Fibroblast of lung (primary cell): ENCODE measurements at regions not wholly inside any gene's neighbourhood (a gene's known extent, or its start where the extent isn't known, plus 50 kb on each side); places are given as distances from the start of the nearest gene placed in this dataset.
A peak's percentile ranks its signal among the peaks of the same experiment; 100 is the strongest.

ENCODE experiments used
- DNase-seq, 2 donors: peaks; one replicate each; pipeline versions ENCODE4 v3.0.0 to v3.0.0-alpha.2; 2010; ENCODE audit warnings: low read depth in 2 of 2
- H2AFZ ChIP-seq: 2 replicates; pipeline ENCODE4 v1.5.1; 2012; ENCODE audit warnings: low read length, control low read depth, inconsistent platforms
- H3K27ac ChIP-seq: 2 replicates; pipeline ENCODE4 v1.5.1; 2011; ENCODE audit warnings: low read length, control low read depth; ENCODE audit not compliant: insufficient read depth
- H3K27me3 ChIP-seq: 2 replicates; pipeline ENCODE4 v1.5.1; 2011; ENCODE audit warnings: mild to moderate bottlenecking, low read length; ENCODE audit not compliant: control insufficient read depth, insufficient read depth
- H3K36me3 ChIP-seq: 2 replicates; pipeline ENCODE4 v1.5.1; 2011; ENCODE audit warnings: low read length; ENCODE audit not compliant: control insufficient read depth, insufficient read depth
- H3K4me1 ChIP-seq: 2 replicates; pipeline ENCODE4 v1.5.1; 2011; ENCODE audit warnings: low read length; ENCODE audit not compliant: control insufficient read depth, insufficient read depth; ENCODE audit errors: extremely low read depth
- H3K4me2 ChIP-seq: 2 replicates; pipeline ENCODE4 v1.5.1; 2011; ENCODE audit warnings: low read length, control low read depth; ENCODE audit not compliant: insufficient read depth; ENCODE audit errors: extremely low read depth
- H3K4me3 ChIP-seq, 4 experiments: fragments of 200-600 bp in 1 of 4; sonication (generic) in 1 of 4; replicated peaks in 1 of 4; 2 replicates each; pipeline ENCODE4 v1.5.1; 2011 to 2016; ENCODE audit warnings: low read length in 4 of 4, low read depth in 3 of 4, mild to moderate bottlenecking in 3 of 4, control low read depth in 2 of 4, inconsistent platforms in 1 of 4, mixed read lengths in 1 of 4; ENCODE audit not compliant: insufficient read depth in 1 of 4; ENCODE audit errors: control extremely low read depth in 1 of 4
- H3K79me2 ChIP-seq: 2 replicates; pipeline ENCODE4 v1.5.1; 2012; ENCODE audit warnings: mild to moderate bottlenecking, low read length, inconsistent platforms; ENCODE audit not compliant: control insufficient read depth, insufficient read depth
- H3K9ac ChIP-seq: 2 replicates; pipeline ENCODE4 v1.5.1; 2011; ENCODE audit warnings: mild to moderate bottlenecking, low read length, control low read depth; ENCODE audit not compliant: insufficient read depth
- H3K9me3 ChIP-seq: 2 replicates; pipeline ENCODE4 v1.5.1; 2012; ENCODE audit warnings: low read depth, low read length; ENCODE audit not compliant: control insufficient read depth, insufficient read depth
- H4K20me1 ChIP-seq: 2 replicates; pipeline ENCODE4 v1.5.1; 2011; ENCODE audit warnings: low read length; ENCODE audit not compliant: control insufficient read depth, insufficient read depth; ENCODE audit errors: extremely low read depth
- EZH2 ChIP-seq: IDR thresholded peaks from 2 replicates; pipeline ENCODE4 v1.5.1; 2012; ENCODE audit warnings: low read length, control low read depth, mild to moderate bottlenecking; ENCODE audit errors: missing control alignments
- TF ChIP-seq, protein P1 (sequence below), 2 donors: IDR thresholded peaks in 1 of 2; conservative IDR thresholded peaks in 1 of 2; 1 replicate in 1 of 2; 2 replicates in 1 of 2; pipeline ENCODE4 v1.5.1; 2011 to 2012; ENCODE audit warnings: low read length in 2 of 2, control low read depth in 1 of 2, inconsistent platforms in 1 of 2, low read depth in 1 of 2, mild to moderate bottlenecking in 1 of 2

- H4K20me1 ChIP-seq = no peaks in the 10 kb centered on the region
- H3K9me3 ChIP-seq = no peaks in the 10 kb centered on the region
- DNase-seq = peak; percentile 9
- H3K36me3 ChIP-seq = no peaks in the 10 kb centered on the region
- H3K4me2 ChIP-seq = no peak overlapping the region
- no peak overlapping the region for H3K9ac ChIP-seq
- H3K27ac ChIP-seq = no peak overlapping the region
- TF ChIP-seq, protein P1, sequence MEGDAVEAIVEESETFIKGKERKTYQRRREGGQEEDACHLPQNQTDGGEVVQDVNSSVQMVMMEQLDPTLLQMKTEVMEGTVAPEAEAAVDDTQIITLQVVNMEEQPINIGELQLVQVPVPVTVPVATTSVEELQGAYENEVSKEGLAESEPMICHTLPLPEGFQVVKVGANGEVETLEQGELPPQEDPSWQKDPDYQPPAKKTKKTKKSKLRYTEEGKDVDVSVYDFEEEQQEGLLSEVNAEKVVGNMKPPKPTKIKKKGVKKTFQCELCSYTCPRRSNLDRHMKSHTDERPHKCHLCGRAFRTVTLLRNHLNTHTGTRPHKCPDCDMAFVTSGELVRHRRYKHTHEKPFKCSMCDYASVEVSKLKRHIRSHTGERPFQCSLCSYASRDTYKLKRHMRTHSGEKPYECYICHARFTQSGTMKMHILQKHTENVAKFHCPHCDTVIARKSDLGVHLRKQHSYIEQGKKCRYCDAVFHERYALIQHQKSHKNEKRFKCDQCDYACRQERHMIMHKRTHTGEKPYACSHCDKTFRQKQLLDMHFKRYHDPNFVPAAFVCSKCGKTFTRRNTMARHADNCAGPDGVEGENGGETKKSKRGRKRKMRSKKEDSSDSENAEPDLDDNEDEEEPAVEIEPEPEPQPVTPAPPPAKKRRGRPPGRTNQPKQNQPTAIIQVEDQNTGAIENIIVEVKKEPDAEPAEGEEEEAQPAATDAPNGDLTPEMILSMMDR (conservative IDR thresholded peaks at IDR 0.05 in 1 of 2, IDR thresholded peaks at IDR 0.05 in 1 of 2; ENCODE audit: low read depth in 1 of 2, low read length in 2 of 2) = no peak
- no peak for TF ChIP-seq EZH2
- H3K4me3 ChIP-seq = no peak overlapping the region
- H2AFZ ChIP-seq = no peak overlapping the region
- H3K27me3 ChIP-seq = no peaks in the 10 kb centered on the region
- H3K79me2 ChIP-seq = no peaks in the 10 kb centered on the region
- no peaks in the 10 kb centered on the region for H3K4me1 ChIP-seq
Measured at GRCh38 chr18:38909972-38910371, 1344.4 kb upstream of the CELF4 start.

- Histone ChIP-seq H3K27me3 (no peaks in the 10 kb centered on the region), H3K4me1 (no peaks in the 10 kb centered on the region)
- TF ChIP-seq, protein P1 (conservative IDR thresholded peaks at IDR 0.05 in 1 of 2, IDR thresholded peaks at IDR 0.05 in 1 of 2; ENCODE audit: low read depth in 1 of 2, low read length in 2 of 2) = no peak
Measured at GRCh38 chr18:38902796-38903195, 1337.2 kb upstream of the CELF4 start.

GRCh38 chr18:38900445-38900844 is 1334.8 kb upstream of the CELF4 start:
- H3K4me1 ChIP-seq = no peaks in the 10 kb centered on the region
- H3K4me2 ChIP-seq = no peak overlapping the region
- no peak overlapping the region for H2AFZ ChIP-seq
- H3K27ac ChIP-seq = no peak overlapping the region
- no peaks in the 10 kb centered on the region for H4K20me1 ChIP-seq
- H3K4me3 ChIP-seq = no peak overlapping the region
- H3K9me3 ChIP-seq = no peaks in the 10 kb centered on the region
- H3K36me3 ChIP-seq = no peaks in the 10 kb centered on the region
- no peak for DNase-seq
- TF ChIP-seq, protein P1 (conservative IDR thresholded peaks at IDR 0.05 in 1 of 2, IDR thresholded peaks at IDR 0.05 in 1 of 2; ENCODE audit: low read depth in 1 of 2, low read length in 2 of 2) = no peak
- no peak for TF ChIP-seq EZH2
- H3K9ac ChIP-seq = no peak overlapping the region
- H3K79me2 ChIP-seq = no peaks in the 10 kb centered on the region
- no peaks in the 10 kb centered on the region for H3K27me3 ChIP-seq

More at GRCh38 chr18:38902796-38903195, 1337.2 kb upstream of the CELF4 start:
- no peak for DNase-seq
- Histone ChIP-seq H4K20me1 (no peaks in the 10 kb centered on the region), H3K36me3 (no peaks in the 10 kb centered on the region), H3K79me2 (no peaks in the 10 kb centered on the region), H3K9ac (no peak overlapping the region), H3K4me2 (no peak overlapping the region), H3K4me3 (no peak overlapping the region), H2AFZ (no peak overlapping the region), H3K9me3 (no peaks in the 10 kb centered on the region), H3K27ac (no peak overlapping the region)
